Osteoblast (primary cell): ENCODE measurements at regions not wholly inside any gene's neighbourhood (a gene's known extent, or its start where the extent isn't known, plus 50 kb on each side); places are given as distances from the start of the nearest gene placed in this dataset.
"Not testable (repeated sequence)": the region's sequence is repeated elsewhere in the genome, so short reads cannot be mapped to it uniquely, and the experiment has no call there.

Experiments used
- DNase-seq: peaks from one replicate; pipeline ENCODE4 v3.0.0; 2011; ENCODE audit warnings: low spot score, mixed read lengths; ENCODE audit not compliant: insufficient read length; ENCODE audit errors: missing footprints
- H2AFZ ChIP-seq: 2 replicates; pipeline ENCODE4 v1.6.0; 2011; ENCODE audit warnings: mild to moderate bottlenecking, low read length
- H3K27ac ChIP-seq: 2 replicates; pipeline ENCODE4 v1.5.1; 2011; ENCODE audit warnings: mild to moderate bottlenecking, low read depth, low read length, moderate library complexity
- H3K27me3 ChIP-seq: 2 replicates; pipeline ENCODE4 v1.6.0; 2012; ENCODE audit warnings: mild to moderate bottlenecking, control low read depth, inconsistent platforms, low read length, moderate library complexity; ENCODE audit not compliant: insufficient read depth
- H3K36me3 ChIP-seq: 2 replicates; pipeline ENCODE4 v1.5.1; 2011; ENCODE audit warnings: mild to moderate bottlenecking, low read length, control low read depth, moderate library complexity; ENCODE audit not compliant: insufficient read depth
- H3K4me1 ChIP-seq: 2 replicates; pipeline ENCODE4 v1.5.1; 2011; ENCODE audit warnings: mild to moderate bottlenecking, low read length, control low read depth, moderate library complexity; ENCODE audit not compliant: insufficient read depth
- H3K4me2 ChIP-seq: 2 replicates; pipeline ENCODE4 v1.6.0; 2011; ENCODE audit warnings: mild to moderate bottlenecking, low read length; ENCODE audit not compliant: insufficient read depth
- H3K4me3 ChIP-seq: fragments of 200-600 bp; sonication (generic); 3 replicates; pipeline ENCODE4 v1.5.1; 2012; ENCODE audit warnings: mild to moderate bottlenecking, low read length, inconsistent platforms; ENCODE audit not compliant: insufficient read depth
- H3K79me2 ChIP-seq: 2 replicates; pipeline ENCODE4 v1.6.0; 2012; ENCODE audit warnings: mild to moderate bottlenecking, low read length, control low read depth, inconsistent platforms; ENCODE audit not compliant: insufficient read depth
- H3K9me3 ChIP-seq: 2 replicates; pipeline ENCODE4 v1.5.1; 2011; ENCODE audit warnings: low read depth, low read length, control low read depth
- H4K20me1 ChIP-seq: 2 replicates; pipeline ENCODE4 v1.6.0; 2012; ENCODE audit warnings: mild to moderate bottlenecking, low read length, control low read depth; ENCODE audit not compliant: insufficient read depth
- CTCF ChIP-seq: IDR thresholded peaks from 2 replicates; pipeline ENCODE4 v1.5.1; 2011; ENCODE audit warnings: mild to moderate bottlenecking, low read depth, low read length, moderate library complexity; ENCODE audit errors: extremely low read depth

- Histone ChIP-seq H3K27me3 (no peaks in the 10 kb centered on the region), H3K36me3 (no peaks in the 10 kb centered on the region), H3K27ac (no peak overlapping the region), H2AFZ (no peak overlapping the region), H4K20me1 (no peaks in the 10 kb centered on the region), H3K79me2 (no peaks in the 10 kb centered on the region), H3K4me3 (no peak overlapping the region), H3K4me2 (no peak overlapping the region), H3K9me3 (no peaks in the 10 kb centered on the region), H3K4me1 (no peaks in the 10 kb centered on the region)
- TF ChIP-seq CTCF: no peak
- DNase-seq: no peak
These were observed 106.8 kb upstream of the SPATS2L start for GRCh38 chr2:200199576-200200263.

DNA sequence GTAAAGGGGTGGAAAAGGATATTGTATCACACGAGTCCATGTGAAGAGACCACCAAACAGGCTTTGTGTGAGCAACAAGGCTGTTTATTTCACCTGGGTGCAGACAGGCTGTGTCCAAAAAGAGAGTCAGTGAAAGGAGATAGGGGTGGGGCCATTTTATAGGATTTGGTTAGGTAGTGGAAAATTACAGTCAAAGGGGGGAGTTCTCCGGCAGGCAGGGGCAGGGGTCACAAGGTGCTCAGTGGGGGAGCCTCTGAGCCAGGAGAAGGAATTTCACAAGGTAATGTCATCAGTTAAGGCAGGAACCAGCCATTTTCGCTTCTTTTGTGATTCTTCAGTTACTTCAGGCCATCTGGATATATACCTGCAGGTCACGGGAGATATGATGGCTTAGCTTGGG is 104.7 kb upstream of the SPATS2L start:
- not testable (repeated sequence) for H4K20me1 ChIP-seq, H2AFZ ChIP-seq, H3K27ac ChIP-seq, H3K4me1 ChIP-seq, DNase-seq, H3K79me2 ChIP-seq, H3K9me3 ChIP-seq, H3K36me3 ChIP-seq, H3K4me2 ChIP-seq, H3K27me3 ChIP-seq, H3K4me3 ChIP-seq

DNA sequence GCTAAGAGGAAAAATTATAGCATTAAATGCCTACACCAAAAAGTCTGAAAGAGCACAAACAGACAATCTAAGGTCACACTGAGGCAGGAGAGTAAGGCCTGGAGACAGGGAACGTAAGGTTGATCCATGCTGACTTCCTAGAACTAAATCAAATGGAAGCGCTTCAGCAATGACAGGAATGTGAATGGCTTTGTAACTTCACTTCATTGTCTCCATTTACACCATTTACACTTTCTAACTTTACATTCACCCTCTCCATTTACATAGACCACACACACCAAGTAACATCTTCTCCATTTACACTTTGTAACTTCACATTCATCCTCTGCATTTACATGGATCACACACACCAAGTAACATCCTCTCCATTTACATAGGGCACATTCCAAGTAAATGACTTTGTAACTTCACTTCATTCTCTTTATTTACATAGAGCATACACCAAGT is 103.1 kb upstream of the SPATS2L start:
- no peak overlapping the region for H3K4me3 ChIP-seq
- no peak overlapping the region for H3K27ac ChIP-seq
- no peak overlapping the region for H2AFZ ChIP-seq
- H3K4me1 ChIP-seq: no peaks in the 10 kb centered on the region
- no peaks in the 10 kb centered on the region for H4K20me1 ChIP-seq
- H3K9me3 ChIP-seq: no peaks in the 10 kb centered on the region
- H3K79me2 ChIP-seq: no peaks in the 10 kb centered on the region
- H3K36me3 ChIP-seq: no peaks in the 10 kb centered on the region
- no peak for DNase-seq
- no peak for TF ChIP-seq CTCF
- H3K4me2 ChIP-seq: no peak overlapping the region
- no peaks in the 10 kb centered on the region for H3K27me3 ChIP-seq

- Histone ChIP-seq H2AFZ (no peak overlapping the region), H3K4me3 (no peak overlapping the region), H3K36me3 (no peaks in the 10 kb centered on the region), H3K79me2 (no peaks in the 10 kb centered on the region), H3K9me3 (no peaks in the 10 kb centered on the region), H4K20me1 (no peaks in the 10 kb centered on the region), H3K4me2 (no peak overlapping the region), H3K27ac (no peak overlapping the region), H3K4me1 (no peaks in the 10 kb centered on the region), H3K27me3 (no peaks in the 10 kb centered on the region)
- no peak for DNase-seq
- no peak for TF ChIP-seq CTCF
These were observed 98.5 kb upstream of the SPATS2L start for GRCh38 chr2:200208041-200208440.
